ENCODE measurements at regions not wholly inside any gene's neighbourhood (a gene's known extent, or its start where the extent isn't known, plus 50 kb on each side); places are given as distances from the start of the nearest gene placed in this dataset.
A peak's percentile ranks its signal among the peaks of the same experiment; 100 is the strongest.

- peaks cover 59% of the 10 kb centered on the region for H3K4me1 Mint-ChIP-seq
- peak overlapping the region; percentile 98 for H3K27ac Mint-ChIP-seq
- ChIA-PET CTCF (interaction anchor here (1.3 kb wide), 1 partner anchor 267 kb away, joined by 3 read pairs; no protein-coding TSS in a partner anchor), POLR2A (interaction anchor here (0.5 kb wide), 1 partner anchor 865 kb away, joined by 3 read pairs; no protein-coding TSS in a partner anchor)
- H3K9me3 Mint-ChIP-seq, result no peaks in the 10 kb centered on the region
- peak; percentile 23 for DNase-seq (ENCODE audit: low spot score)
- H3K4me3 Mint-ChIP-seq, result peak overlapping the region; percentile 30
- H3K27me3 Mint-ChIP-seq (ENCODE audit: low read depth), result no peaks in the 10 kb centered on the region
- ATAC-seq, result peak; percentile 43
- TF ChIP-seq, protein P1, sequence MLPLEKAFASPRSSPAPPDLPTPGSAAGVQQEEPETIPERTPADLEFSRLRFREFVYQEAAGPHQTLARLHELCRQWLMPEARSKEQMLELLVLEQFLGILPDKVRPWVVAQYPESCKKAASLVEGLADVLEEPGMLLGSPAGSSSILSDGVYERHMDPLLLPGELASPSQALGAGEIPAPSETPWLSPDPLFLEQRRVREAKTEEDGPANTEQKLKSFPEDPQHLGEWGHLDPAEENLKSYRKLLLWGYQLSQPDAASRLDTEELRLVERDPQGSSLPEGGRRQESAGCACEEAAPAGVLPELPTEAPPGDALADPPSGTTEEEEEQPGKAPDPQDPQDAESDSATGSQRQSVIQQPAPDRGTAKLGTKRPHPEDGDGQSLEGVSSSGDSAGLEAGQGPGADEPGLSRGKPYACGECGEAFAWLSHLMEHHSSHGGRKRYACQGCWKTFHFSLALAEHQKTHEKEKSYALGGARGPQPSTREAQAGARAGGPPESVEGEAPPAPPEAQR (CRISPR knock-in tag; IDR thresholded peaks at IDR 0.05), result peak; percentile 26; the same call in 1 of the 2 replicates
- TF ChIP-seq ZBTB43 (CRISPR knock-in tag; IDR thresholded peaks at IDR 0.05) (peak; percentile 69; the same call in 1 of the 2 replicates), FOXP4 (CRISPR knock-in tag; IDR thresholded peaks at IDR 0.05) (0 out of 2 replicates have a peak, but pooled peaks have one; percentile 31), ZNF512 (CRISPR knock-in tag; IDR thresholded peaks at IDR 0.05; ENCODE audit: borderline replicate concordance) (peak; percentile 74; the same call in 1 of the 2 replicates), ETV6 (CRISPR knock-in tag; IDR thresholded peaks at IDR 0.05) (0 out of 2 replicates have a peak, but pooled peaks have one; percentile 32), NFE2L1 (CRISPR knock-in tag; IDR thresholded peaks at IDR 0.05) (peak; percentile 97), MAX (CRISPR knock-in tag; IDR thresholded peaks at IDR 0.05) (0 out of 2 replicates have a peak, but pooled peaks have one; percentile 15), GTF2I (CRISPR knock-in tag; conservative IDR thresholded peaks at IDR 0.05) (0 out of 2 replicates have a peak, but pooled peaks have one; percentile 16), CREB1 (CRISPR knock-in tag; IDR thresholded peaks at IDR 0.05) (no peak), ZBTB21 (CRISPR knock-in tag; IDR thresholded peaks at IDR 0.05; ENCODE audit: borderline replicate concordance) (no peak), ZNF423 (CRISPR knock-in tag; IDR thresholded peaks at IDR 0.05) (peak; percentile 17; the same call in 1 of the 2 replicates)
- TF ChIP-seq, protein P2, sequence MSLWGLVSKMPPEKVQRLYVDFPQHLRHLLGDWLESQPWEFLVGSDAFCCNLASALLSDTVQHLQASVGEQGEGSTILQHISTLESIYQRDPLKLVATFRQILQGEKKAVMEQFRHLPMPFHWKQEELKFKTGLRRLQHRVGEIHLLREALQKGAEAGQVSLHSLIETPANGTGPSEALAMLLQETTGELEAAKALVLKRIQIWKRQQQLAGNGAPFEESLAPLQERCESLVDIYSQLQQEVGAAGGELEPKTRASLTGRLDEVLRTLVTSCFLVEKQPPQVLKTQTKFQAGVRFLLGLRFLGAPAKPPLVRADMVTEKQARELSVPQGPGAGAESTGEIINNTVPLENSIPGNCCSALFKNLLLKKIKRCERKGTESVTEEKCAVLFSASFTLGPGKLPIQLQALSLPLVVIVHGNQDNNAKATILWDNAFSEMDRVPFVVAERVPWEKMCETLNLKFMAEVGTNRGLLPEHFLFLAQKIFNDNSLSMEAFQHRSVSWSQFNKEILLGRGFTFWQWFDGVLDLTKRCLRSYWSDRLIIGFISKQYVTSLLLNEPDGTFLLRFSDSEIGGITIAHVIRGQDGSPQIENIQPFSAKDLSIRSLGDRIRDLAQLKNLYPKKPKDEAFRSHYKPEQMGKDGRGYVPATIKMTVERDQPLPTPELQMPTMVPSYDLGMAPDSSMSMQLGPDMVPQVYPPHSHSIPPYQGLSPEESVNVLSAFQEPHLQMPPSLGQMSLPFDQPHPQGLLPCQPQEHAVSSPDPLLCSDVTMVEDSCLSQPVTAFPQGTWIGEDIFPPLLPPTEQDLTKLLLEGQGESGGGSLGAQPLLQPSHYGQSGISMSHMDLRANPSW (CRISPR knock-in tag; conservative IDR thresholded peaks at IDR 0.05; ENCODE audit: low read depth), result no peak
- H3K36me3 Mint-ChIP-seq, result no peaks in the 10 kb centered on the region
Observed at GRCh38 chr5:166074582-166075481, 2216.6 kb upstream of the WWC1 start.
